ENCODE measurements at regions not wholly inside any gene's neighbourhood (a gene's known extent, or its start where the extent isn't known, plus 50 kb on each side); places are given as distances from the start of the nearest gene placed in this dataset.

- no peak for DNase-seq
Measured at GRCh38 chr16:64215730-64216129, 906.1 kb downstream of the CDH11 start.

DNA sequence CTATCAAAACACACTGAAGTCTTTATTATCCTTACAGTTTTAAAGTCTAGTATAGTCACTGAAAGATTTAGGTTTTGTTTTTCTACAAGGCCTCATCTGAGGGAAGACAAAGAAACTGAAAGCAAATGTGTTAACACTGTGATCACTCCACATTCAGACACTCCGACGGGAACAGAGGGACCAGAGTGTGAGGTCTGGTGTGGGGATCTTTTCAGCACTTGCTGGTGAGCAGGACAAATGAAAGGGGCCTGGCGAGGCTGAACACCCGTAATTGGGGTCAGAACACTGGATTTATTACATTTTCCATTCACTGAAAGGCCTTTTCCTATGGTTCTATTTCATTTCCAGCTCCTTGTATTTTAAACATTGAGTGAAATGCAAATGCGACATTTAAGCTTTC, 910.5 kb downstream of the CDH11 start:
- DNase-seq: no peak

DNA sequence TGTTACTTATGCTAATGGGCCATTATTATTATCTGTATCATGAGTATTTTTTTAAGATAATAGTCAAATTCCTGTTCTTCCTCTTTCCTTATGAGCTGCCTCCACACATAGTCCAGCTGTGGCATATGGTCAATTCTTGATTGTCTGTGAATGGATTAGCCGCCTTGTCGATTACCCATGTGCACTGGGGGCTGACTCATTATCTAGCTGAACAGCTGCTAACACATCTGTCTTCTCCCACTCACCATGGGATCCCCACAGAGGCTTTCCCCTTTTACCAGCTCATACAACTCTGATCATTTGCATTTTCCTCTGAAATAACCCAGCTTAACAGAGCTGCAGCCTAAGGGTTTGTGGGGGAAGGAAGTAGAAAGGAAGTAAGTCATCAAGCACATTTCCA, 915.0 kb downstream of the CDH11 start:
- DNase-seq: no peak

- no peak for DNase-seq
Measured at GRCh38 chr16:64203126-64203525, 918.7 kb downstream of the CDH11 start.

DNA sequence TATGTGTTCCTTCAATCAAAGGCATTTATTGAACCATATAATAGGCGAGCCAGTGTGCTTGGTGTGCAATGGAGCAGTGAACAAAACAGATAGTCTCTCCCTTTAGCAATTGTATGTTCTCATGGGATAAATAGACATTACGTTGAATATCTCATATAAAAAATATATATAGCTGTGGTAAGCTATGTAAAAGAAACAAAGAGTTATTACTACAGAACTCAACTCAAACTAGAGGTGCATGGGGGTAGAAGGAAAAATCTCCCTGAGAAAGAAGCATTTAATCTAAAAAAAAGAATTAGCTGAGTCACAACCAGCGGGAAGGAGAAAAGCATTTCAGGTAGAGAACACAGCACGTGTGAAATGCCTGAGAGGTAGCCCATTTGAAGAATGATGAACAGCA, 919.3 kb downstream of the CDH11 start:
- DNase-seq: no peak

DNA sequence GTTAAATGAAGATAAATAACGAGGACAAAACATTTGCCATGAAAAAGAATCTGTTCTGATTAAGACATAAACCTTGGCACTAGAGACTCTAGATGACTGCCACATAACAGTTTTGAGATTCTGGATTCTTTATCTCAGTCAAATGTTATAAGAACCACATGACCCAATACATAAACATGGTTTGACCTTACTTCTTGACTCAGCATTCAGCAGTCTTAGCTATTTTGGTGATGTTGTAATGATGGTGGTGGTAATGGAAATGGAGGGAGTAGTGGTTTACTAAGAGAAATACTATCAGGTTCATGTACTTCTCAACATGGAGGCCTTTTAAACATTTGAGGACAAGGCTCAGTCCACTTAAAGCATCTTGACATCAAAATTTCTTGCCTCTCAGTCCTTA, 925.4 kb downstream of the CDH11 start:
- DNase-seq: no peak

DNA sequence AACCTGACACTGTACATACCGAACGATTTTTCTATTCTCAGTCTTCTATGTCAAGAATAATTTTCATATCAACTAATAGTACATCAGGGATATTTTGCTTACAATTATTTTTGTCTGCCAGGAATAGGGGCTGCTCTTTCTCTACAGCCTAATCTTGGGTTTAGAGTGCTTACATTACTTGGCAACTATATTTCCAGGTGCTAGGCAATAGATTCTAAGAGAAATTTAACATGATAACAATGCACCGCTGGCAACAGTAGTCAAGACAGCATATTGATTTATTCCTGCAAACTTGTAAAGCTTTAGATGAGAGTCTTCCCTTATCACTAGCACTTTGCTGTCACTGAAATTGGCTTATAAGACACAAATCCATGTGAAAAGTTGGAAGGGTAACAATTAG, 935.9 kb downstream of the CDH11 start:
- DNase-seq: no peak

- DNase-seq: no peak
Measured at GRCh38 chr16:64184156-64184555, 937.7 kb downstream of the CDH11 start.

GRCh38 chr16:64182985-64183384, 938.9 kb downstream of the CDH11 start:
- DNase-seq: no peak

DNA sequence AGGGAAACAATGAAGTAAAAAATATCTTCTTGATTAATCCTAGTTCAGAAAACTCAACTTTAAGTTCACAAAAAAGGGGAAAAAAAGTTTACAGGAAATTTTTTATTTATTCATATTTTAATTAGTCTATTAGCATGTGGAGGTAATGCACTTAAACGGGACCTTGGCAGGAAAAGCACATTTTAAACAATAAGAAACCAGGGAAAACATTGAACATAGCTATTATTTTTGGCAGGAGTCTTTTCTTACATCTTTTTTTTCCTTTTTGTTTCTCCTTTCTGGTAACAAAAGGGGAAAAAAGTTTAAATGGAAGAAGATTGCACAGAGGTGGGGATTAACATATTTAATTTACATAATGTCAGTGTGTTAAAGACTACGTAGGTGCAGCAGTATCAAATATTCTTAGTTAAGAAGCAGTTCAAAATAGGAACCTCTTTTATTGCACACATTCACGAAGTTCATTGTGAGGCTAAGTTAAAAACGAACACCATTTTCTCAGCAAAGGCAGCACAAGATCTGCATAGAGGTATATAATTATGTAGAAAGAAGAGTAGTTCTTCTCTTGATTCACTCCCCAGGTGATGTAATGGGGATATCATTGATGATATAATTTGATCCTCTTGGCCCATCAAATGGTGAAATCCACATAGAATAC, 940.5 kb downstream of the CDH11 start:
- no peak for DNase-seq

DNA sequence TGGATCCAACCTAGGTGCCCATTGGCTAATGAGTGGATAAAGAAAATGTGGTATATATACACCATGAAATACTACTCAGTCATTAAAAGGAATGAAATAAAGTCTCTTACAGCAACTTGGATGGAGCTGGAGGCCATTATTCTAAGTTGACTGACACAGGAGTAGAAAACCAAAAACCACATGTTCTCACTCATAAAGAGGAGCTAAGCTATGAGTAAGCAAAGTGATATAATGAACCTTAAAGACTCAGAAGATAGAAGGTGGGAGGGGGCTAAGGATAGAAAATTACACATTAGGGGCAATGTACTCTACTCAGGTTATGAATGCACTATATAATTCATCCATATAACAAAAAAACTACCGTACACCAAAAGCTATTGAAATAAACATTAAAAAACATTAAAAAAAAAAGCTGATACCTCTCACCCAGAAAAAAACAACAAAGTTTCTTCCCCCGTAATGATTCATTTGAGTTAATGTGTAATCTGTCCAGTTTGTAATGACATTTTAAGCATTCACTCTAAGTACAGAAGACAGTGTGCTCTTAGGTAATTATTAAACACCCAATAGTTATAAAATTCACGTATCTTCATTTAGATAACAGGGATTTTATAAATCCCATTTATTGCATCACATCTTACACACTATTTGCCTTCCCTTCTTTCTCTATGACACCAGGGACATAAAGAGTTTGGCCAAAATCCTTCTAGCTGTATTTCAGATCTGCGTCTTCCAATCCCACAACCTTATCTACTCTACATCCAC, 941.5 kb downstream of the CDH11 start:
- DNase-seq: no peak

DNA sequence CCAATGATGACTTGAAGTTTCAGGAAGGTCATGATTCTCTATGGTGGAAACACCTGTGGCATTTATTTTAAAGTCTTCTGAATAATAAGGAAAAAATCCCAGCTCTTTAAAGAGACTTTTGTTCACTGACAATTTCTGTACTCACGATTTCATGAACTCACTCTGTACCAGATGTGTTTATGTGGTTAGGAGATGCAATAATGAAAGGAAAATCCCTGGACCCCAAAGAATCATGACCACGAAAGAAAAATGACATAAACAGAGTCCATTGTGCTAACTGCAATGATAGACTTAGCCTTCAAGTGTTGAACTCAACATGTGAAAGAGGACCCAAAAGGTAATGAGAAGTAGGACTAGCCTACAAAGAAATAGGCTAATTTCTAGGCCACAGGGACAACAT, 947.5 kb downstream of the CDH11 start:
- DNase-seq: no peak

- DNase-seq: no peak
Measured at GRCh38 chr16:64172652-64173051, 949.2 kb downstream of the CDH11 start.

- DNase-seq: no peak
Measured at GRCh38 chr16:64172226-64172625, 949.6 kb downstream of the CDH11 start.

- no peak for DNase-seq
Measured at GRCh38 chr16:64171632-64172031, 950.2 kb downstream of the CDH11 start.

GRCh38 chr16:64168371-64168770, 953.5 kb downstream of the CDH11 start:
- DNase-seq: no peak

GRCh38 chr16:64167936-64168335, 953.9 kb downstream of the CDH11 start:
- no peak for DNase-seq

DNA sequence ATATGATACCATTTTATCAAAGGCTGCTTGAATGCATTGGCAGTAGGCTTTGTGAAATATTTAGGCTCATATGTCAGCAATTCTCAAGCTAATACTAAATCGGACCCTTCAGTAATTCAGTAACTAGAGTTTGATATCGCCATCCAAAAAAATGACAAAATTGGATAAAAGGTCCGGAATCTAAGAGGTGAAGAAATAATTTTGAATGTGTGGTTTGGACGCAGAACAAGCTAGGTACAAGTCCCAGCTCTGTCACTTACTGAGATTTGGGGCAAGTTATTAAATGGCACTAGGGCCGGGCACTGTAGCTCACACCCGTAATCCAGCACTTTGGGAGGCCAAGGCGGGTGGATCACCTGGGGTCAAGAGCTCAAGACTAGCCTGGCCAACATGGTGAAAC, 956.5 kb downstream of the CDH11 start:
- no peak for DNase-seq

GRCh38 chr16:64162613-64163375, 959.1 kb downstream of the CDH11 start:
- no peak for DNase-seq

- no peak for DNase-seq
Measured at GRCh38 chr16:64159976-64160375, 961.9 kb downstream of the CDH11 start.

- no peak for DNase-seq
Measured at GRCh38 chr16:64158941-64159588, 962.8 kb downstream of the CDH11 start.

DNA sequence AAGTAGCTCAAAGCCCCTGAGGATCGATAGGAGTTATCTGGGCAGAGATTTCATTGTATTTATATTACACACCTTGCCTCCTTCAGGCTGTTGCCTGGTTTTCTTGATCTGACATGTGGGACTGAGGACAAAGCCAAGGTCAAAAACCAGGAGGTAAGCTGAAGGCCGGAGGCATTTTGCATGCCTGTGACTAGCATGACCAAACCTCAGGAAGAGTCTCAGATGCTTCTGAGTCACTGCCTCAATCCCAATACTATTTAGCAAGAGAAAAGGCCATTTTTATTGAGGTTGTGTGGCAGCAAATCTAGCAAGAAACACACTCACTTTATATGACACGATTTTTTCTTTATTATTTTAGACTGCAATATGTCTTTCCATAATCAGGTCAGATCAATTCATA, 968.1 kb downstream of the CDH11 start:
- no peak for DNase-seq

- DNase-seq: no peak
Measured at GRCh38 chr16:64151990-64152767, 969.7 kb downstream of the CDH11 start.

Data from DMS53 (cell line).